Neural progenitor cell (in vitro differentiated cells): ENCODE measurements at regions not wholly inside any gene's neighbourhood (a gene's known extent, or its start where the extent isn't known, plus 50 kb on each side); places are given as distances from the start of the nearest gene placed in this dataset.

Experiments
- CTCF ChIP-seq: fragments of 200-600 bp; sonication (generic); IDR thresholded peaks from 2 replicates; pipeline ENCODE4 v1.5.1; 2017; ENCODE audit warnings: antibody characterized with exemption, mild to moderate bottlenecking
- EZH2phosphoT487 ChIP-seq: fragments of 200-600 bp; sonication (generic); IDR thresholded peaks from 2 replicates; pipeline ENCODE4 v1.6.1; 2017; ENCODE audit warnings: antibody characterized with exemption

- no peak for TF ChIP-seq CTCF
- TF ChIP-seq EZH2phosphoT487, result no peak
Observed at GRCh38 chr14:28673056-28673455, 93.5 kb upstream of the FOXG1 start.
